Transverse colon (tissue), 4 donors: ENCODE measurements at regions not wholly inside any gene's neighbourhood (a gene's known extent, or its start where the extent isn't known, plus 50 kb on each side); places are given as distances from the start of the nearest gene placed in this dataset.

Experiments used
- EP300 ChIP-seq: sonication (generic); formaldehyde crosslinking; IDR thresholded peaks from one replicate; pipeline ENCODE4 v1.6.1; 2017; ENCODE audit warnings: antibody characterized with exemption, low read depth
- POLR2A ChIP-seq: fragments of 450-650 bp; IDR thresholded peaks from one replicate; pipeline ENCODE4 v1.6.1; 2016; ENCODE audit warnings: antibody characterized with exemption, mild to moderate bottlenecking, moderate library complexity
- POLR2AphosphoS5 ChIP-seq, 3 donors: sonication (generic); formaldehyde crosslinking; IDR thresholded peaks; one replicate each; pipeline ENCODE4 v1.6.1; 2016; ENCODE audit warnings: antibody characterized with exemption in 3 of 3
- TF ChIP-seq, protein P1 (sequence below), 5 experiments: fragments of 200-600 bp in 3 of 5; fragments of 450-650 bp in 2 of 5; sonication (generic) in 3 of 5; IDR thresholded peaks; 1 replicate in 2 of 5; 2 replicates in 3 of 5; pipeline ENCODE4 v1.5.1; 2016 to 2017; ENCODE audit warnings: antibody characterized with exemption in 5 of 5, inconsistent platforms in 3 of 5, mild to moderate bottlenecking in 2 of 5, moderate library complexity in 1 of 5

- no peak for TF ChIP-seq EP300
- no peak for TF ChIP-seq POLR2A
- TF ChIP-seq, protein P1, sequence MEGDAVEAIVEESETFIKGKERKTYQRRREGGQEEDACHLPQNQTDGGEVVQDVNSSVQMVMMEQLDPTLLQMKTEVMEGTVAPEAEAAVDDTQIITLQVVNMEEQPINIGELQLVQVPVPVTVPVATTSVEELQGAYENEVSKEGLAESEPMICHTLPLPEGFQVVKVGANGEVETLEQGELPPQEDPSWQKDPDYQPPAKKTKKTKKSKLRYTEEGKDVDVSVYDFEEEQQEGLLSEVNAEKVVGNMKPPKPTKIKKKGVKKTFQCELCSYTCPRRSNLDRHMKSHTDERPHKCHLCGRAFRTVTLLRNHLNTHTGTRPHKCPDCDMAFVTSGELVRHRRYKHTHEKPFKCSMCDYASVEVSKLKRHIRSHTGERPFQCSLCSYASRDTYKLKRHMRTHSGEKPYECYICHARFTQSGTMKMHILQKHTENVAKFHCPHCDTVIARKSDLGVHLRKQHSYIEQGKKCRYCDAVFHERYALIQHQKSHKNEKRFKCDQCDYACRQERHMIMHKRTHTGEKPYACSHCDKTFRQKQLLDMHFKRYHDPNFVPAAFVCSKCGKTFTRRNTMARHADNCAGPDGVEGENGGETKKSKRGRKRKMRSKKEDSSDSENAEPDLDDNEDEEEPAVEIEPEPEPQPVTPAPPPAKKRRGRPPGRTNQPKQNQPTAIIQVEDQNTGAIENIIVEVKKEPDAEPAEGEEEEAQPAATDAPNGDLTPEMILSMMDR (IDR thresholded peaks at IDR 0.05): no peak
- TF ChIP-seq POLR2AphosphoS5 (IDR thresholded peaks at IDR 0.05): no peak
Observed at GRCh38 chr13:61756031-61756430, 340.4 kb upstream of the PCDH20 start.
